ENCODE measurements at regions not wholly inside any gene's neighbourhood (a gene's known extent, or its start where the extent isn't known, plus 50 kb on each side); places are given as distances from the start of the nearest gene placed in this dataset.

GRCh38 chr6:145045582-145045981 is 689.7 kb downstream of the EPM2A start:
- no peak for DNase-seq

- DNase-seq, result no peak
These were observed 687.4 kb downstream of the EPM2A start for GRCh38 chr6:145047891-145048290.

GRCh38 chr6:145051661-145052060 is 683.7 kb downstream of the EPM2A start:
- DNase-seq, result no peak

- no peak for DNase-seq
These were observed 679.8 kb downstream of the EPM2A start for GRCh38 chr6:145055567-145055966.

GRCh38 chr6:145060714-145061113 is 674.6 kb downstream of the EPM2A start:
- DNase-seq, result no peak

- DNase-seq, result no peak
These were observed 672.2 kb downstream of the EPM2A start for GRCh38 chr6:145063091-145063490.

- no peak for DNase-seq
These were observed 667.9 kb downstream of the EPM2A start for GRCh38 chr6:145067430-145067829.

GRCh38 chr6:145068577-145068976 is 666.7 kb downstream of the EPM2A start:
- DNase-seq, result no peak

- no peak for DNase-seq
These were observed 665.4 kb downstream of the EPM2A start for GRCh38 chr6:145069966-145070365.

- no peak for DNase-seq
These were observed 664.5 kb downstream of the EPM2A start for GRCh38 chr6:145070791-145071190.

GRCh38 chr6:145071836-145072235 is 663.5 kb downstream of the EPM2A start:
- no peak for DNase-seq

GRCh38 chr6:145073811-145074210 is 661.5 kb downstream of the EPM2A start:
- no peak for DNase-seq

GRCh38 chr6:145074805-145075204 is 660.5 kb downstream of the EPM2A start:
- no peak for DNase-seq

- no peak for DNase-seq
These were observed 659.9 kb downstream of the EPM2A start for GRCh38 chr6:145075425-145075824.

GRCh38 chr6:145076115-145076841 is 659.0 kb downstream of the EPM2A start:
- no peak for DNase-seq

- DNase-seq, result no peak
These were observed 657.9 kb downstream of the EPM2A start for GRCh38 chr6:145077382-145077781.

- no peak for DNase-seq
These were observed 654.7 kb downstream of the EPM2A start for GRCh38 chr6:145080651-145081050.

- DNase-seq, result no peak
These were observed 653.6 kb downstream of the EPM2A start for GRCh38 chr6:145081677-145082076.

GRCh38 chr6:145082359-145082758 is 653.0 kb downstream of the EPM2A start:
- no peak for DNase-seq

- no peak for DNase-seq
These were observed 649.1 kb downstream of the EPM2A start for GRCh38 chr6:145086197-145086596.

GRCh38 chr6:145087034-145087433 is 648.3 kb downstream of the EPM2A start:
- DNase-seq, result no peak

GRCh38 chr6:145090801-145091585 is 644.3 kb downstream of the EPM2A start:
- DNase-seq, result no peak

- DNase-seq, result no peak
These were observed 643.7 kb downstream of the EPM2A start for GRCh38 chr6:145091586-145092142.

- DNase-seq, result no peak
These were observed 642.8 kb downstream of the EPM2A start for GRCh38 chr6:145092554-145092953.
